ENCODE measurements at regions not wholly inside any gene's neighbourhood (a gene's known extent, or its start where the extent isn't known, plus 50 kb on each side); places are given as distances from the start of the nearest gene placed in this dataset.

GRCh38 chr5:133799571-133800237 is 168.7 kb downstream of the C5orf15 start (continued):
- TF ChIP-seq TSHZ2 (CRISPR knock-in tag; IDR thresholded peaks at IDR 0.05), result no peak
- TF ChIP-seq ISL1 (CRISPR knock-in tag; IDR thresholded peaks at IDR 0.05), result no peak
- TF ChIP-seq CREB5 (CRISPR knock-in tag; IDR thresholded peaks at IDR 0.05; ENCODE audit: low read depth), result no peak

GRCh38 chr5:133797167-133797566 is 171.3 kb downstream of the C5orf15 start:
- TF ChIP-seq RARB (CRISPR knock-in tag; IDR thresholded peaks at IDR 0.05), result no peak
- no peak for TF ChIP-seq PPARA (CRISPR knock-in tag; IDR thresholded peaks at IDR 0.05; ENCODE audit: borderline replicate concordance)
- TF ChIP-seq PATZ1 (CRISPR knock-in tag; IDR thresholded peaks at IDR 0.05; ENCODE audit: borderline replicate concordance), result no peak
- TF ChIP-seq OSR1 (CRISPR knock-in tag; IDR thresholded peaks at IDR 0.05), result no peak
- no peak for TF ChIP-seq TCF4 (CRISPR knock-in tag; IDR thresholded peaks at IDR 0.05; ENCODE audit: borderline replicate concordance)
- no peak for TF ChIP-seq TOX (CRISPR knock-in tag; IDR thresholded peaks at IDR 0.05; ENCODE audit: borderline replicate concordance)
- TF ChIP-seq TSHZ2 (CRISPR knock-in tag; IDR thresholded peaks at IDR 0.05), result no peak
- no peak for TF ChIP-seq CSDC2 (CRISPR knock-in tag; IDR thresholded peaks at IDR 0.05)
- no peak for TF ChIP-seq ZFP30 (CRISPR knock-in tag; IDR thresholded peaks at IDR 0.05)
- TF ChIP-seq ISL1 (CRISPR knock-in tag; IDR thresholded peaks at IDR 0.05), result no peak
- no peak for TF ChIP-seq GLIS3 (CRISPR knock-in tag; IDR thresholded peaks at IDR 0.05)
- no peak for TF ChIP-seq CSRNP3 (CRISPR knock-in tag; IDR thresholded peaks at IDR 0.05)
- TF ChIP-seq POU6F1 (CRISPR knock-in tag; IDR thresholded peaks at IDR 0.05; ENCODE audit: borderline replicate concordance, low read depth), result no peak
- no peak for TF ChIP-seq ZNF70 (CRISPR knock-in tag; IDR thresholded peaks at IDR 0.05)
- ATAC-seq, result no peak

GRCh38 chr5:133796186-133796585 is 172.2 kb downstream of the C5orf15 start:
- ATAC-seq, result no peak
- TF ChIP-seq POU6F1 (CRISPR knock-in tag; IDR thresholded peaks at IDR 0.05; ENCODE audit: borderline replicate concordance, low read depth), result no peak
- TF ChIP-seq CSDC2 (CRISPR knock-in tag; IDR thresholded peaks at IDR 0.05), result no peak
- TF ChIP-seq TOX (CRISPR knock-in tag; IDR thresholded peaks at IDR 0.05; ENCODE audit: borderline replicate concordance), result no peak
- no peak for TF ChIP-seq GLIS3 (CRISPR knock-in tag; IDR thresholded peaks at IDR 0.05)
- TF ChIP-seq PATZ1 (CRISPR knock-in tag; IDR thresholded peaks at IDR 0.05; ENCODE audit: borderline replicate concordance), result no peak
- no peak for TF ChIP-seq RARB (CRISPR knock-in tag; IDR thresholded peaks at IDR 0.05)
- TF ChIP-seq TSHZ2 (CRISPR knock-in tag; IDR thresholded peaks at IDR 0.05), result no peak
- no peak for TF ChIP-seq PPARA (CRISPR knock-in tag; IDR thresholded peaks at IDR 0.05; ENCODE audit: borderline replicate concordance)
